ENCODE measurements at regions not wholly inside any gene's neighbourhood (a gene's known extent, or its start where the extent isn't known, plus 50 kb on each side); places are given as distances from the start of the nearest gene placed in this dataset.
"Not testable (repeated sequence)": the region's sequence is repeated elsewhere in the genome, so short reads cannot be mapped to it uniquely, and the experiment has no call there.

GRCh38 chr17:22128171-22128570 lies 435.8 kb downstream of the KCNJ18 start:
- no peaks in the 10 kb centered on the region for H3K36me3 ChIP-seq
- H3K4me3 ChIP-seq: no peak overlapping the region
- TF ChIP-seq POLR2AphosphoS5 (IDR thresholded peaks at IDR 0.05): no peak
- H3K27me3 ChIP-seq (replicated peaks; ENCODE audit: insufficient read depth): no peaks in the 10 kb centered on the region
- no peaks in the 10 kb centered on the region for H3K9me3 ChIP-seq
- intact Hi-C loops (cut with DNase I): no loop called here
- 80% methylated on average over 1 of the region's 1 CpG for whole genome bisulfite sequencing
- DNase-seq (ENCODE audit: low spot score): no peak
- no peaks in the 10 kb centered on the region for H3K4me1 ChIP-seq (replicated peaks)
- no peak overlapping the region for H3K27ac ChIP-seq

GRCh38 chr17:22128723-22129122 lies 436.4 kb downstream of the KCNJ18 start:
- Histone ChIP-seq H3K4me1 (replicated peaks) (no peaks in the 10 kb centered on the region), H3K36me3 (no peaks in the 10 kb centered on the region)

GRCh38 chr17:22129920-22130319 lies 437.6 kb downstream of the KCNJ18 start:
- H3K9me3 ChIP-seq; H3K27ac ChIP-seq; intact Hi-C loops (cut with DNase I); H3K36me3 ChIP-seq; DNase-seq (ENCODE audit: low spot score); H3K27me3 ChIP-seq (replicated peaks; ENCODE audit: insufficient read depth); H3K4me1 ChIP-seq (replicated peaks); H3K4me3 ChIP-seq: not testable (repeated sequence)
- WGBS: 48% methylated on average over 5 of the region's 5 CpGs

More at GRCh38 chr17:22128723-22129122, 436.4 kb downstream of the KCNJ18 start:
- intact Hi-C loops (cut with DNase I): no loop called here
- Histone ChIP-seq H3K4me3 (no peak overlapping the region), H3K27me3 (replicated peaks; ENCODE audit: insufficient read depth) (no peaks in the 10 kb centered on the region), H3K9me3 (no peaks in the 10 kb centered on the region), H3K27ac (no peak overlapping the region)
- WGBS: 97% methylated on average over 1 of the region's 1 CpG
- TF ChIP-seq CTCF (IDR thresholded peaks at IDR 0.05): no peak
- no peak for TF ChIP-seq POLR2A (IDR thresholded peaks at IDR 0.05)
- no peak for TF ChIP-seq POLR2AphosphoS5 (IDR thresholded peaks at IDR 0.05)
- DNase-seq (ENCODE audit: low spot score): no peak

- 19% methylated on average over 1 of the region's 1 CpG for WGBS
- no peak overlapping the region for H3K4me3 ChIP-seq
- no peaks in the 10 kb centered on the region for H3K36me3 ChIP-seq
- no peaks in the 10 kb centered on the region for H3K27me3 ChIP-seq (replicated peaks; ENCODE audit: insufficient read depth)
- intact Hi-C loops (cut with DNase I): no loop called here
- H3K4me1 ChIP-seq (replicated peaks): no peaks in the 10 kb centered on the region
- no peaks in the 10 kb centered on the region for H3K9me3 ChIP-seq
- no peak for TF ChIP-seq POLR2A (IDR thresholded peaks at IDR 0.05)
- H3K27ac ChIP-seq: no peak overlapping the region
- DNase-seq (ENCODE audit: low spot score): no peak
Measured at GRCh38 chr17:22131740-22132139, 439.4 kb downstream of the KCNJ18 start.

GRCh38 chr17:22138861-22139469 lies 446.6 kb downstream of the KCNJ18 start:
- no peak for TF ChIP-seq POLR2A (IDR thresholded peaks at IDR 0.05)
- TF ChIP-seq POLR2AphosphoS5 (IDR thresholded peaks at IDR 0.05): no peak
- no peak for TF ChIP-seq CTCF (IDR thresholded peaks at IDR 0.05)
- WGBS: 35% methylated on average over 2 of the region's 2 CpGs

GRCh38 chr17:22142091-22142490 lies 449.8 kb downstream of the KCNJ18 start:
- intact Hi-C loops (cut with DNase I): no loop called here
- Histone ChIP-seq H3K27me3 (replicated peaks; ENCODE audit: insufficient read depth) (no peaks in the 10 kb centered on the region), H3K4me1 (replicated peaks) (no peaks in the 10 kb centered on the region), H3K27ac (no peak overlapping the region), H3K4me3 (no peak overlapping the region), H3K9me3 (no peaks in the 10 kb centered on the region), H3K36me3 (no peaks in the 10 kb centered on the region)
- TF ChIP-seq POLR2AphosphoS5 (IDR thresholded peaks at IDR 0.05) (no peak), POLR2A (IDR thresholded peaks at IDR 0.05) (no peak), CTCF (IDR thresholded peaks at IDR 0.05) (no peak)
- WGBS: 45% methylated on average over 10 of the region's 10 CpGs
- no peak for DNase-seq (ENCODE audit: low spot score)

More at GRCh38 chr17:22138861-22139469, 446.6 kb downstream of the KCNJ18 start:
- Histone ChIP-seq H3K4me1 (replicated peaks) (no peaks in the 10 kb centered on the region), H3K27ac (no peak overlapping the region), H3K9me3 (no peaks in the 10 kb centered on the region), H3K4me3 (no peak overlapping the region), H3K36me3 (no peaks in the 10 kb centered on the region), H3K27me3 (replicated peaks; ENCODE audit: insufficient read depth) (no peaks in the 10 kb centered on the region)
- DNase-seq (ENCODE audit: low spot score): no peak
- intact Hi-C loops (cut with DNase I): no loop called here
